K562 (cell line): ENCODE measurements at regions not wholly inside any gene's neighbourhood (a gene's known extent, or its start where the extent isn't known, plus 50 kb on each side); places are given as distances from the start of the nearest gene placed in this dataset.

Experiments used
- ATAC-seq: fragments of 200-7000 bp; cut with Tn5 transposase; 3 replicates; pipeline ENCODE4 v1.9.1; 2020; ENCODE audit warnings: moderate library complexity
- BruUV-seq: library from RNA; stranded (reverse); fragments of 400-500 nt; replicated peaks from 2 replicates; lab custom pipeline; 2021; lab: Mats Ljungman, UMichigan
- CTCF ChIA-PET: fragments of 300-600 bp; formaldehyde crosslinking; extraction: SDS; loops from one replicate; lab custom pipeline; 2021; ENCODE audit warnings: low intra/inter-chr PET ratio; lab: Yijun Ruan, JAX
- POLR2A ChIA-PET: fragments of 300-600, 350-650 bp; sonication (Branson Sonifier 250); formaldehyde crosslinking; extraction: SDS; loops from one replicate; lab custom pipeline; 2021; ENCODE audit warnings: antibody characterized with exemption, inconsistent platforms; lab: Yijun Ruan, JAX
- DNase-seq, 4 experiments: peaks; one replicate each; pipeline versions ENCODE4 v3.0.0 to v3.0.0-alpha.2; 2011 to 2018; ENCODE audit warnings: low spot score in 3 of 4, mixed read lengths in 3 of 4; ENCODE audit errors: extremely low read depth in 1 of 4
- FAIRE-seq: peaks from 2 replicates; lab custom pipeline; 2011; peaks lifted over from hg19 to GRCh38; lab: Jason Lieb, UNC
- H2AFZ ChIP-seq: 2 replicates; pipeline ENCODE4 v1.6.0; 2011; ENCODE audit warnings: low read depth, low read length, control low read depth, inconsistent platforms
- H3K27ac ChIP-seq: fragments of 200-600 bp; 3 replicates; pipeline ENCODE4 v1.8.0; 2011; ENCODE audit warnings: low read depth, mild to moderate bottlenecking, control low read depth, inconsistent platforms, low read length, moderate library complexity, mixed read lengths; ENCODE audit errors: extremely low read depth
- H3K27me3 ChIP-seq, 2 experiments: fragments of 300-600 bp in 1 of 2; 2 replicates in 1 of 2; 3 replicates in 1 of 2; pipeline versions ENCODE4 v1.6.0 to v1.8.0; 2011; ENCODE audit warnings: inconsistent platforms in 2 of 2, low read length in 2 of 2, mild to moderate bottlenecking in 1 of 2, mixed read lengths in 1 of 2, moderate library complexity in 1 of 2; ENCODE audit not compliant: control insufficient read depth in 2 of 2, insufficient read depth in 2 of 2
- H3K36me3 ChIP-seq: fragments of 300-600 bp; 3 replicates; pipeline ENCODE4 v1.8.0; 2011; ENCODE audit warnings: mild to moderate bottlenecking, low read length, inconsistent platforms; ENCODE audit not compliant: control insufficient read depth, insufficient read depth
- H3K4me1 ChIP-seq, 2 experiments: fragments of 200-600 bp in 1 of 2; replicated peaks in 1 of 2; 2 replicates in 1 of 2; 3 replicates in 1 of 2; pipeline versions ENCODE4 v1.5.1 to v1.8.0; 2011; ENCODE audit warnings: inconsistent platforms in 2 of 2, low read length in 2 of 2, mild to moderate bottlenecking in 1 of 2, mixed read lengths in 1 of 2, moderate library complexity in 1 of 2; ENCODE audit not compliant: control insufficient read depth in 2 of 2, insufficient read depth in 2 of 2
- H3K4me2 ChIP-seq: 2 replicates; pipeline ENCODE4 v1.6.1; 2011; ENCODE audit warnings: low read length, control low read depth, inconsistent platforms, mixed read lengths; ENCODE audit not compliant: insufficient read depth
- H3K4me3 ChIP-seq: fragments of 200-600 bp; sonication (generic), shearing (Covaris generic); 2 replicates; pipeline ENCODE4 v1.5.1; 2016; ENCODE audit warnings: control low read depth, inconsistent platforms
- H3K79me2 ChIP-seq: fragments of 200-600 bp; 3 replicates; pipeline ENCODE4 v1.8.0; 2011; ENCODE audit warnings: low read length, inconsistent platforms; ENCODE audit not compliant: control insufficient read depth, insufficient read depth
- H3K9ac ChIP-seq, 2 experiments: 2 replicates each; pipeline versions ENCODE4 v1.6.0 to v1.6.1; 2011; ENCODE audit warnings: low read depth in 2 of 2, low read length in 2 of 2, control low read depth in 1 of 2, inconsistent platforms in 1 of 2, mild to moderate bottlenecking in 1 of 2, mixed read lengths in 1 of 2; ENCODE audit not compliant: insufficient read depth in 1 of 2
- H3K9me1 ChIP-seq: one replicate; pipeline ENCODE4 v1.6.0; 2011; ENCODE audit warnings: inconsistent platforms, mild to moderate bottlenecking, low read length, moderate library complexity; ENCODE audit not compliant: control insufficient read depth, insufficient read depth
- H3K9me3 ChIP-seq: replicated peaks from 2 replicates; pipeline ENCODE4 v1.5.1; 2011; ENCODE audit warnings: low read depth, low read length, inconsistent platforms; ENCODE audit not compliant: control insufficient read depth, insufficient read depth
- H4K20me1 ChIP-seq: replicated peaks from 2 replicates; pipeline ENCODE4 v1.6.1; 2011; ENCODE audit warnings: low read length, inconsistent platforms, mixed read lengths; ENCODE audit not compliant: control insufficient read depth, insufficient read depth
- ATF4 ChIP-seq: fragments of 450-650 bp; formaldehyde crosslinking; IDR thresholded peaks from 2 replicates; pipeline ENCODE4 v1.4.0; 2022; ENCODE audit warnings: mild to moderate bottlenecking, moderate library complexity
- MBD2 ChIP-seq: sonication (generic); IDR thresholded peaks from 2 replicates; pipeline ENCODE4 v1.6.1; 2016; ENCODE audit warnings: low read depth, borderline replicate concordance
- MGA ChIP-seq: fragments of 450-650 bp; IDR thresholded peaks from 2 replicates; pipeline ENCODE4 v1.6.1; 2016; ENCODE audit warnings: mild to moderate bottlenecking, moderate library complexity
- PTRF ChIP-seq: fragments of 450-650 bp; IDR thresholded peaks from 2 replicates; pipeline ENCODE4 v1.6.1; 2016; ENCODE audit warnings: mild to moderate bottlenecking, missing genetic modification characterization, missing compliant biosample characterization
- SAFB2 ChIP-seq: fragments of 200-400 bp; formaldehyde crosslinking; IDR thresholded peaks from 2 replicates; pipeline ENCODE4 v1.6.1; 2018; ENCODE audit warnings: borderline replicate concordance, low read length, low read depth, moderate library complexity; ENCODE audit not compliant: severe bottlenecking
- WGBS: fragments of 100-300 bp; shearing (Covaris generic); methylation state at CpG from one replicate; pipeline ENCODE4 v1.1.6; 2016; ENCODE audit warnings: low coverage, mixed read lengths; ENCODE audit not compliant: insufficient coverage; ENCODE audit errors: missing lambda C conversion rate; 5-methylcytosine and 5-hydroxymethylcytosine counted together
- in situ Hi-C: fragments of 300-500 bp; cut with MboI; formaldehyde crosslinking; loops from 4 replicates; pipeline ENCODE4 v1.15.0; 2018; ENCODE audit warnings: inconsistent platforms, mixed read lengths
- intact Hi-C: fragments of 100-400 bp; cut with micrococcal nuclease; formaldehyde crosslinking; loops from 2 replicates; pipeline ENCODE4 v1.14.2; 2022
- TF ChIP-seq, protein P1 (sequence below): fragments of 250-450 bp; sonication (Bioruptor Pico); IDR thresholded peaks from 2 replicates; pipeline ENCODE4 v1.4.0; 2020; ENCODE audit warnings: mild to moderate bottlenecking, moderate library complexity

DNA sequence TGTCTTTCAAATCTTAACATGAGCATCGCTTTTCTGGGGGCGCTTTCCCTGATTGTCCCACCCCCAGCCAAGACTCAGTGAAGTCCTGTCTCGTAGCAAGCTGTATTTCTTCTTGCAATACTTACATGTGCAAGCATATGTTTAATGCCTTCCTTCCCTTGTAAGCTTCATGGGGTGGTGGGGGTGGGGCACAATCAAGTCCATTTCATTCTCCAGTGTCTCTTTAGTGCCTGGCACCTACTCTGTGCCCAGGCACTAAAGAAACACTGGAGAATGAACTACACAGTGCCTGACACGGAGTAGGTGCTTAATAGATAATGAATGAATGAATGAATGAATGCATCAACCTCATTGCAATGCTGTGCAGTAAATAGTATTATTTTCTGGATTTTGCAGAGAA, 143.1 kb downstream of the PLPP3 start:
- in situ Hi-C loops: no loop called here
- no peak for FAIRE-seq

More for the DNA sequence above, 143.1 kb downstream of the PLPP3 start:
- ChIA-PET POLR2A (interaction anchor here (0.6 to 1.0 kb wide), 2 partner anchors 18 to 22 kb away, joined by 3 read pairs; no protein-coding TSS in a partner anchor), CTCF (no interaction called here)
- Histone ChIP-seq H3K79me2 (no peaks in the 10 kb centered on the region), H3K4me3 (no peak overlapping the region), H3K4me1 (no peaks in the 10 kb centered on the region), H3K27ac (no peak overlapping the region)
- intact Hi-C loops: no loop called here
- TF ChIP-seq ATF4 (CRISPR knock-in tag) (no peak), PTRF (tag) (no peak), SAFB2 (no peak), MGA (no peak), MBD2 (no peak)
- TF ChIP-seq, protein P1, sequence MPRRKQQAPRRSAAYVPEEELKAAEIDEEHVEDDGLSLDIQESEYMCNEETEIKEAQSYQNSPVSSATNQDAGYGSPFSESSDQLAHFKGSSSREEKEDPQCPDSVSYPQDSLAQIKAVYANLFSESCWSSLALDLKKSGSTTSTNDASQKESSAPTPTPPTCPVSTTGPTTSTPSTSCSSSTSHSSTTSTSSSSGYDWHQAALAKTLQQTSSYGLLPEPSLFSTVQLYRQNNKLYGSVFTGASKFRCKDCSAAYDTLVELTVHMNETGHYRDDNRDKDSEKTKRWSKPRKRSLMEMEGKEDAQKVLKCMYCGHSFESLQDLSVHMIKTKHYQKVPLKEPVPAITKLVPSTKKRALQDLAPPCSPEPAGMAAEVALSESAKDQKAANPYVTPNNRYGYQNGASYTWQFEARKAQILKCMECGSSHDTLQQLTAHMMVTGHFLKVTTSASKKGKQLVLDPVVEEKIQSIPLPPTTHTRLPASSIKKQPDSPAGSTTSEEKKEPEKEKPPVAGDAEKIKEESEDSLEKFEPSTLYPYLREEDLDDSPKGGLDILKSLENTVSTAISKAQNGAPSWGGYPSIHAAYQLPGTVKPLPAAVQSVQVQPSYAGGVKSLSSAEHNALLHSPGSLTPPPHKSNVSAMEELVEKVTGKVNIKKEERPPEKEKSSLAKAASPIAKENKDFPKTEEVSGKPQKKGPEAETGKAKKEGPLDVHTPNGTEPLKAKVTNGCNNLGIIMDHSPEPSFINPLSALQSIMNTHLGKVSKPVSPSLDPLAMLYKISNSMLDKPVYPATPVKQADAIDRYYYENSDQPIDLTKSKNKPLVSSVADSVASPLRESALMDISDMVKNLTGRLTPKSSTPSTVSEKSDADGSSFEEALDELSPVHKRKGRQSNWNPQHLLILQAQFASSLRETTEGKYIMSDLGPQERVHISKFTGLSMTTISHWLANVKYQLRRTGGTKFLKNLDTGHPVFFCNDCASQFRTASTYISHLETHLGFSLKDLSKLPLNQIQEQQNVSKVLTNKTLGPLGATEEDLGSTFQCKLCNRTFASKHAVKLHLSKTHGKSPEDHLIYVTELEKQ (CRISPR knock-in tag): no peak
- TF ChIP-seq, all 486 proteins: peak for 0
- Histone ChIP-seq H3K9me3 (no peaks in the 10 kb centered on the region), H3K36me3 (no peaks in the 10 kb centered on the region), H3K9me1 (no peaks in the 10 kb centered on the region), H2AFZ (no peak overlapping the region), H3K27me3 (peaks cover 0 to 18% of the 10 kb centered on the region in 2 experiments; a peak in 2 of 5 replicates), H3K4me2 (no peak overlapping the region), H4K20me1 (peaks cover 4% of the 10 kb centered on the region; the same call in 1 of the 2 replicates), H3K9ac (no peak overlapping the region)
- DNase-seq (no peak), ATAC-seq (no peak)
- 0% methylated on average over 4 of the region's 4 CpGs for WGBS
- no TSS peak for BruUV-seq
